ENCODE measurements at regions not wholly inside any gene's neighbourhood (a gene's known extent, or its start where the extent isn't known, plus 50 kb on each side); places are given as distances from the start of the nearest gene placed in this dataset.

DNA sequence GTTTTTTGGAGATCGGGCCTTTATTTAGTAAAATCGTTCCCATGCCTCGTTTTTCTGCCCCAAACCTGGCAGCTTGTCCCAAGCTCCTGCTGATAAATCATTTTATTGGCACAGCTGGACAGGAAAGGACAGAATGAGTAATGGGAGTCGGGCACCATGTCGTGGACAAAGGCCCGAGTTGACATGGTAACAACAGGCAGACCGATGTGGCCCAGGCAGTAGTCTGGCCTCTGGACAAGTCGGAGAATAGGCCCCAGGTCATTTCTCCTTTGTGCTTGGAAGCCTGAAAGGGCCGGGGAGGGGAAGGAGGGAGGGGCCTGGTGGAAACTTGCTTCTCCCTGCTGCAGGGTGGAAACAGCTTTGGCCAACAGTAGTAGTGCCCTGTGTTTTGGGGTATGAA, 234.9 kb downstream of the SUDS3 start:
- DNase-seq, result no peak

DNA sequence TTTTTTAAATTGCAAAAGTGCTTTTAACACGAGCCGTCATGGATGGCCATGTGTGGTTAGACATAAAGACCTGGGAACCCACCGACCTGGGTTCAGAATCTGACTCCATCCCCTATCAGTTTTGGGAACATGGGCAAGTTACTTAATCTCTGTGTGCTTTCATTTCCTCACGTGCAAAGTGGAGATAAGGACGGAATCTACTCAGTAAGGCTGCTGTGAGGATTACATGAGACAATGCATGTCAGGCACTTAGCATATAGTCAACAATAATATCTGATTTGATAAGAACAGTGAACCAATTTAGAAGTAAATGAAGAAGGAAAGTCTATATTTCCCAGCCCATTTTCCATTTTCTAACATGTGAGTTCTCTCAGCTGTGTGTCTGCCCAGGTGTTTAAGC, 235.4 kb downstream of the SUDS3 start:
- DNase-seq, result no peak

DNA sequence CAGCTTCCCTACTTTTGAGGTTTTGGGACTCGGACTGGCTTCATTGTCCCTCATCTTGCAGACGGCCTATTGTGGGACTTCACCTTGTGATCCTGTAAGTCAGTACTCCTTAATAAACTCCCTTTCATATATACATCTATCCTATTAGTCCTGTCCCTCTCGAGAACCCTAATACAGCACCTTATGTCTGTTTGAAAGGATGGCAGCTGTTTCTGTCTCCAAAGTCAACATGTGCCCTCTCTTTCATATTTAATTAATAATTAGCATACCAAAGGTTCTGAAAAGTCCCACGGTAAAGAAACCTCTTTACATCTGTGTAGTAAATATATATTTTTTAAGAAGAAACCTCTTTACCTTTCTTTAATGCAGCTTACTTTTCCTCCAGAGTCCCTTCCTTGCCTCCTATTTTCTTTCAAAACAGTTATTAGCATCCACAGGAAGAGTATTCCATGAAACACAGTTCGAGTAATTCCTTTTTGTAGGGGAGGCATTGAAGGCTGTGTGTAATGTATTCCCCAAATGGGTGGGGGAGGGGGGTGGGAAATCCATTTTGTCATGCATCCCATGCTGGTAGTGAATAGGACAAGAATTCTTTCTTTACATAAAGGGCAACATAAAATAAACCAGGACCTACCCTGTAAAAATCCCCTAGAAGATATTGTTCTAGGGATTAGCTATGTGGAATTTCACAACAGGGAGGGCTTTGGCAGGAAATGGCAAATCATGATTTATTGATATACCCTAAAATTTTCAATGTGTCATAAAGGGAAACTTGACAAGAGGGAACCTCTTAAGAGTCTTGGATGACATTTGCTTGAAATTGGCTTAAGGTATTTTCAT, 241.5 kb downstream of the SUDS3 start:
- DNase-seq, result no peak

DNA sequence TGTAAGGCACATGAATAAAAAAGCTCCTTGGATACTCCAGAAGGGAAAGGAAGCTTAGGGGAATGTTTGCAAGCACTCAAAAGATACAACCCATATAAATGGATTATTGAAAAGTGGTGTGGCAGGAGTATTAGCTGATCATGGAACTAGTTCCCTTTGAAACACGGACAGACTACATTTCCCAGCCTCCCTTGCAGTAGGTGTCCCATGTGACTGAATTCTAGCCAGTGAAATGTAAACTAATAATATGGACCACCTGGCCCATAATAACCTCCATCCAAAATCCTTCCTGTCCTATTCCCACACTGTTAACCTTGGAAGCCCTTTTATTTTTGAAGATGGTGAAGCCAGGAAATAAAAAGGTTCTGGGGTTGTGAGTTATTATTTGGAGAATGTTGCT, 242.3 kb downstream of the SUDS3 start:
- no peak for DNase-seq

DNA sequence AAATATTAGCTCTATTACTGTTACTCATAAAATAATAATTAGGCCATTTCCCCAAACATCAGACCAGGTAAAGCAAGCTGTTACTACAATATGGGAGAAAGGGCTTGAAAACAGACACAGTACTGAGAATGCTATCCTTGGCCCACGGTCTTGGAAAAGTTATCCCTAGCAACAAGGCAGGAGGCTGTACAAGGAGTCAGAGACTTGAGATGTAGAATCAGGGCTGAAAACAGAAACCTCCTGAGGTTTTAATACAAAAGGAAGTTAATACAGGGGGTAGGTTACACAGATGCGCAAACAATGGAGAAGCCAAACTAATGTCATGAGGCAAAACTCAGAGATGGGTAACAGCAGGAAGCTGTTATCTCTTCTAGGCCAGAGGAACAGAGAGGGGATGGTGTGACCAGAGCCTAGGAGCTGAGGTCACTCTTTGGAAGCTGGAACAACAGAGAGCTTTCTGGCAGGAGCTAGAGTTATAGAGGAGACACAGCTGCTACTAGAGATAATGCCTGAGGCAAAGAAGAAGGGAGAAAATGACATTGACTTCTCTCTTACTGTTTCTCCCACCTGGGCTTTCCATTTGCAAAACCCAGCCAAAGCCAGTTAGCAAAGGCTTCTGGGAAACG, 248.8 kb downstream of the SUDS3 start:
- DNase-seq, result no peak

DNA sequence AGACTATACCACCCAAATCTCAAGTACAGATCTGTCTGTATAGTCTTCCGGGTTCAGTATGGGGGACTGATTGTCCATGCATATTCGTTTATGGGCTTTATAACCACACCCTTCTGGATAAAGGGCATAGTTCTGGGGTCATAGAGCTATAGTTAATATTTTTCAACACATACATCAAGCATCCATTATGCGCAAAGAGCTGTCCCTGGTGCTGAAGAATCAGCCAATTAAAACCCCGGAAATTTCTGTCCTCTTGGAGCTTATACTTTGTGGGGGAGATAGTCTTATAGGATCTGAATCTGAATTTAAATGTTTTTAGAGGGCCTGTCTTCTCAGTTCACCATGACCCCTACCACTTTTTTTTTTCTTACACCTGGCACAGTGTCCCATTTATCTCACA, 256.7 kb downstream of the SUDS3 start:
- no peak for DNase-seq

DNA sequence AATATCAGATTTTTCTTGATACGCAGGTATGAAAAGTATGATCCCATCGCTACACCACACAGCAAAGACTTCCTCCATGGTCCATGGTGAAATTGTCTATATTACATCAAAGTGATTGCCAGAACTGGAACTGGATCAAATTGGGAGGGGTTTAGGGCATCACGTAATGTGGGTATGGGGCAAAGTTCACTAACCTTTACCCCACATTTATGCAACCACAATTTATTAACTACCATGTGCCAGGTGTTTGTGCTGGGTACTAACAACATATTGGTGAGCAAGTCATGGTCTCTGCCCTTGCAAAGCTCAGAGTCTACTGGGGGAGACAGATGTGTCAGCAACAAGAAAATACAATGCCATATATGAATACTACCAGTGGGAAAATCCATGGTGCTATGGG, 258.9 kb downstream of the SUDS3 start:
- no peak for DNase-seq

DNA sequence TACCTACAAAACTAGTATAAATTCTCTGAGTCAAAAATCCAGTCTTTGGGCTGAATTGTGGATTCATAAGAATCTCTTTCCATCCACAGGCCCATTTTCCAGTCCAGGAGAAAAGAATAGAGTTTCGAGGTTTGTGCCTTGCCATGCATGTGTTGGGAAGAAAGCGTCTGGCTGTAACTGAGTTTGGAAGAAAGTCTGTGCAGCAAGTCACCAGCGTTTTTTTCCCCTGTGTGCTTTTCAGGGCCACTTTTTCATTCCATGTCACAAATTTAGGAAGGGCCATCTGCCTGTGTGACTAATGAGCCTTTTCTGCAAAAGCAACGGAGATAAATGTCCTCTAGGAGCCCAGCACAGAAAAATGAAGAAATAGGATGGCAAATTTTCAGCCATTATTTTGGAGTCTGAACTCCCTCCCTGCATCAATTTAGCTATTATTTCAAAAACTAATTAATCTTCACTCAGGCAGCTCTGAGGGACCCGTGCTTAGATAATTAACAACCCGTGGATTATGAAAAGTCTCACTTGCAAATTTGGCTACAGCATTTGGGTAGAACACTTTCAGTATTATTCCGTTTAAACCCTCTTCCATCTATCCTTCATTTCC, 261.5 kb downstream of the SUDS3 start:
- DNase-seq, result no peak

DNA sequence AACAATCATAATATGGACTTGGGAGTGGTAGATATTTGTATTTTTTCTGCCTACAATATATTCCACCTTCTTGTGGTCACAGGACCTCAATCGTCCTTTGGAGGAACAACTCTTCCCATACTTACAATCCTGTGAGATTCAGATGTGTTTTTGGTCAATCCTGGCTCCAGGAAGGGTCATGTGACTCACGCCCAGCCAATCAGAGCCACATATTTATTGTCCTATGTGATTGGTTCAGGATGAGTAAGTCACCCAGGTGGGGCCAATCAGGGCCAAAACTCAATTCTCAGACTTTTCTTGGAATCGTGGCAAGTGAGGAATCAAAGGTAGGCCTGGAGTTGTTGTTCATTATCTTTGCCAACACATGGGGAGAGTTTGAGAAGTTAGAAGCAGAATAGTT, 264.9 kb downstream of the SUDS3 start:
- no peak for DNase-seq

DNA sequence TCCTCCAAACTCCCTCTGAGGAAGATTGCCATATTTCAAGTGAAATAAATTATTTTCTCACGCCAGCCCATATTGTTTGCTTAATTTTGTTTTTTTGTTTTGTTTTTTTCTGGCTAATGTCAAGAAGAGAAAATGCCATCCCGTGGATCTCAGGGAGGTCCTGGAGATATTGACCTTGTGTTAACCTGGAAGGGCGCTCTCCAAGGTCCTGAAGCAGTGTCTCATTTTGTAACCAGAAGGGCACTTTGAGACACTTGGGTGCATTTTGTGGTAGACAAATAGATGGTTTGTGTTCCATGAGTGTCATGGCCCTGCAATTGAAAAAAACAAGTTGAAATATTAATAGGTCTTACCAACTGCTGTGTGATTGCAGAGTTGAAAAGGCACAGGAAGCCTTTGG, 268.9 kb downstream of the SUDS3 start:
- DNase-seq, result no peak

DNA sequence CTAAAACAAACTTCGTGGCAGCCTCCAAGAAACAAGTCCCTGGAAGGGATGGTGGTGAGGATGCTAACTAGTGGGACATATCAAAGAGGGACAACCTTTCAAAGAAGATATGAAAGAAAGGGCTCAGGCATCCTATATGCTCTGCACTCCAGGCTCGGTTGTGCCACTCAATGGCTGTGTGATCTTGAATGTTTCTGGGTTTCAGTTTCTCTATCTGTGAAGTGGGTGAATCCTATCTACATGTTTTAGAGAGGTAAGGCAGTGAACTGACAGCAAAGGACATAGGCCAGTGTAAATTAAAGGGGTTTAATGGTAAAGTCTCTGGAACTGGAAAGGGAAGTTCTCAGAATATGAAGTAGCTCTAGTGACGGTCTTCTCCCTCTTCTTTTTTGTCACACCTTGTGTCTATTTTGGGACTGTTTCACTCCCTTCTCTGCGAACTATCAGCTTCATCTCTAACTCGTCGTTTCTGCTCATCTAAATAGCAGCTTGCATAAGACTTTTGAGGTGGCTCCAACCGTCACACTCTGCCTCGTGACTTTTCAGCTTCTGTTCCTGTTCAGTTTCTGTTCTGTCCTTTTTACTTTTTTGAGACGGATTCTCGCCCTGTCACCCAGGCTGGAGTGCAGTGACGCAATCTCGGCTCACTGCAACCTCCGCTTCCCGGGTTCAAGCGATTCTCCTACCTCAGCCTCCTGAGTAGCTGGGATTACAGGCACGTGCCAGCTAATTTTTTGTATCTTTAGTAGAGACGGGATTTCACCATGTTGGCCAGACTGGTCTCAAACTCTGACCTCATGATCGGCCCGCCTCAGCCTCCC, 273.6 kb downstream of the SUDS3 start:
- DNase-seq, result no peak

DNA sequence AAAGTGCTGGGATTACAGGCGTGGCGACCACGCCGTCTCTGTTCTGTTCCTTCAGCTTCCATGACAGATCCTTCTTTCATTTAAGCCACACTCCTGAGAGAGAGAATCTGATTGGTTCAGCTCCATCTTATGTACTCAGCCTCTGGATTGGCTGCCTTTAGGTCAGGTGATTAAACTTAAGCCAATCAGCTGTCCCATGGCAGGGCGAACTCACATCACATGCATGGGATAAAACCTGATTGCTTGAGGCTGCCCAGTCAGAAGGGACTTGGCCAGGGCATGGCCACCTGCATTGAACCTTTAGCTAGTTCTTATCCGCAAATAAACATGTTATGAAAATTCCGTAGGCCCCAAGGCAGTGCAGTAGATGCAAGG, 274.2 kb downstream of the SUDS3 start:
- DNase-seq, result no peak

DNA sequence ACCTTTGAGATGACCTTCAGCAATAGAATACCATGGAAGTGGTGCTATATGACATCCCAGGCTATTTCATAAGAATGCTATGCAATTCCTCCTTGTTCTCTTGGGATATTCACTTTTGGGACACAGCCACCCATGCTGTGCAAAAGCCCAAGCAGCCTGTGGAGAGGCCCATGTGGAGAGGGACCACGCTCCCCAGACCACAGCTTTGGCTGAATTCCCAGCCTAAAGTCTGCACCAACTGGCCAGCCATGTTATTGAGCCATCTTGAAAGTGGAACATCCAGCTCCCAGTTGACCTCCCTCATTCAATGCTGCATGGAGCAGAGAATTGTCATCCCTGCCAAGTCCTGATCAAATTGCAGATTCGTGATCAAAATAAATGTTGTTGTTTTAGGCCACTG, 275.1 kb downstream of the SUDS3 start:
- DNase-seq, result no peak

DNA sequence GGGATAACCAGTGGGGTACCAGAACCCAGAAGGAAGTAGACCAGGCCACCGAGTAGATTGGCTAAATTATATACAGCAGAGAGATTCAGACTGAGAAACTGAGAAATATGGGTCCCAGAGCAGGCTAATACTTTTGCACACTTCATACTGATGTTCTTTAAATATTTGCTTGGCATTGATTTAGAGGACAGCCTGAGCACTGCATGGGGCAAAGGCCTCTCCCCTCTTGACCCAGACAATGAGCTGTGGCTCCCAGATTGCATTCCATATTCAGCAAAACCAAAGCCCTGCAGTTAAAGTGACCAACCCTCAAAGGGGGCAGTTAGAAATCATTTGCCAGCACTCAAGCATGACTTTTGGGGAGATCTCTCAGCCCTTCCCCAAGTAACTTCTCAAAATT, 279.2 kb downstream of the SUDS3 start:
- DNase-seq, result no peak

DNA sequence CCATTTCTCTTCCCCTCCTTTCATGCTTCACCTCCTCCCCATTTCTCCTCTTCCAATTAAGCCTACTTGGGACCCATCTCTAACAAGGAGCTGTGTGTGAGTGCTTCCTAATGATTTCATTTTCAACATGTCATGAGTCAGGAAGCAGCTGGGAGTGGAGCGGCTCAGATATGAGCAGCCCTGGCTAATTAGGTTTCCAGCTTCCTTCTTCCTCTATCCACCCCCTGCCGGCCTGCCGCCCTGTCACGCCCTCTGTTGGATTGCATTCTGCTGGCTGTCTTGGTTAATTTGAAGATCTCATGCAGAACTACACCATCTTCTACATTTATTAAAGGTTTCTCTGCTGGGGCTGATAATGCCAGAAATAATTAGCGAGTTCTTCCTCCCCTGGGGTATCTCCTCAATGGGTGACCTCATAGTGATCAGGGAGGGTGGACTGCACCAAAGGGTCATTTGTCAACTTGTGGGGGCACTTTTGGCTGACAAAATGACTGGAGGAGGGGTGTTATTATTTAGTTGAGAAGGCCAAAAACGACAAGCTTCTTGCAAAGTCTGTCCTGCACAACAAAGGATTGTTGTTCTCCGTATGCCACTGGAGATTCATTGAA, 300.9 kb upstream of the SRRM4 start:
- DNase-seq, result no peak

DNA sequence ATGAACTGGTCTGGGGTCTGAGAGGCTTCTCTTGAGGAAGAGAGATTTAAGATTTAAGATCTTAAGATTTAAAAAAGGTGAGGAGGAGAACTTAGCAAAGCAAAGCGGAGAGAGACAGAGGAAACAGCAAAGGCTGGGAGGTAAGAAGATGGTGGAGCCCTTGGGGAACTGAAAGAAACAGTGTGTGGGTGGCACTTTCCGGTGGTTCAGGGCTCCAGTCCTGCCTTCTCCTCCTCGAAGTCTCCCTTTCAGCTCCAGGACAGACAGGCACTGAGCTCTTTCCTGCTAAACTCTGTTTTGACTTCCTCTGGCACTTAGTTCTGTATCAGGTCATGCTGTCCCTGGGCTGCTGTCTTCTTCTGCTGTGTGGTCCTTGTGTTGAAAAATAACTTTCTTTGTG, 298.7 kb upstream of the SRRM4 start:
- no peak for DNase-seq

DNA sequence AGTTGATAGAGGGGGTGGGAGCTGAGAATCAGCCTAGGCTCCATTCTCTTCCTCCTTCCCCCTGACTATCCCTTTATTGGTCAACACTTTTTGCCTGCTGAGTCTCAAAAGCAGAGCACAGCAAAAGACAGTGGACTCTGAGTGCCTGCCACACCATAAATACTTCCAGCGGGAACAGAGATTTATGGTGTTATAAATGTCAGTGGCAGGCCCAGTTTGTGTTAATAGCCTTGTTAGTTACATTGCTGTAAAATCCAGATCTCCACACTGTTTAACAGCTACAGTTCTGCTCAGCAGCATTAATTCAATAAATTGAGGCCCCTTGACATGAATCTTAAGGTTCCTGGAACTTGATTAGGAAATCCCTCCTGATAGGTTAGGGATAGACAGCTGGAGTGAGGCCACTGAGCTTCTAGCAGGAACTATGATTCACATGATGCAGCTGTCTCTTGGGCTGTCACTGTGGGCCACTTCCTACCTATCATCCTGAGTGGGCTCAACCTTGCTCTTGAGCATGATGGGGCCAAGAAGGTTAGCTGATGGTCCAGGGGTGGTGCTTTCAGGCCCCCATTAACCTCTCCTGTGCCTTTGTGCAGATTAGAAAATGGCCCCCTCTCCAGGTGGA, 295.2 kb upstream of the SRRM4 start:
- DNase-seq, result no peak

DNA sequence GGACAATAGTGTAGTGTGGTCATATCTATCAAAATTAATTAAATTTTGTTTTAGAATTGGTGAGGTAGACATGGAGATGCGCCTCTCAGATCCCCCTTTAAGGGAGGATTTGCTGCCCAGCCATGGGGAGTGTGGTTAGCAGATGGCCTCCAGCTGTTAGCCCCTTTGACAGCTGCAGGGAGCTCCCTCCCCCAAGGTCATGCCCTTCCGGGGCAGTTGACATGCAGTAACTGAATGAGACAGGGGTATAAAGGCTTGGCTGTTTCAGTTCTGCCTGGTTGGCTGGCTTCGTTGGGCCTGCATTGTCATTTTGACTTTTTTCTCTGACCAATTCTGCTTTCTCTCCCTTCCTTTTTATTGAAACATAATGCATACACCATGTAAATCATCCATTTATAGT, 291.5 kb upstream of the SRRM4 start:
- no peak for DNase-seq

DNA sequence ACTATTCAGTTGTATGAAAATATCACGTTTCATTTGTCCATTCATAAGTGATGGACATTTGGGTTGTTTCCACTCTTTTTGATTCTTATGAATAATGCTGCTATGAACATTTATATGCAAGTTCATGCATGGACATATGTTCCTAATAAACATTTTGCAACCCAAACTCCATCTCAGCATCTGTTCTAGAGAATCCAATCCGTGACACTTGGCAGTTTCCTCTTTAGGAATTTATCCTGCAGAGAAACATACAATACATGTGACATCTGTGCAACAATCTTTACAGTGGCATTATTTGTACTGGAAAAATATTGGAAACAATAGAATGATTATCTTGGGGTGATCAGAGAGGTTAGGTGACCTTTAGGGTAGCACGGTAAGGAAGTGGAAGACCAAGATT, 290.8 kb upstream of the SRRM4 start:
- DNase-seq, result no peak

DNA sequence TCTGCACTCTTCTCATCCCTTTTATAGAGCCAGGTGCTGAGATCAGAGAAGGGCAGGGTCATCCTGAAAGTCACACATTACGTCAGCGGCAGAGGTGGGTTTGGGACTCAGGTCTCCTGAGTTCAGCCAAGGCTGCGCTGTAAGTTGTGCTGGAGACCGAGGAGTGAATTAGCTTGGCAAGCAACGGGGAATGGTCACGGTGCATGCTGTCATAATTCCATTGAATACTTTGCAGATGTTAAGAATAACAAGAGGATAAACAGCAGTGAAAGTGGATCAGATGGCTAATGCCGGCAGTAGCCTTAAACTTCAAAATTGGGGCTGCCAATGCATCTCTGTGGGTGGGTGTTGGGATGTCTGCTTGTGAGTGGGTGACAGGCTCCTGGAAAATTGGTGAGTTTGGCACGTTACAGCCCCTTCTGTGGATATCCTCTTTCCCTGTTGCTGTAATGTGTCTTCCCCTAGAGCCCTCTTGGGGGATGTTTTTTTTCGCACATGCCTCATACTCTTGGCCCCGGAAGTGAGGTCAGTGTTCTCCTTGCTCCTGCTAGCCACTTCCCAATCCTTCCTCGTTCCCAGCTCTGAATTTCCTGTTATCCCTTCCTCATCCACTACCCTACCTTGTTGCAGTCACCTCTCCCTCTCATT, 287.1 kb upstream of the SRRM4 start:
- DNase-seq, result no peak

DNA sequence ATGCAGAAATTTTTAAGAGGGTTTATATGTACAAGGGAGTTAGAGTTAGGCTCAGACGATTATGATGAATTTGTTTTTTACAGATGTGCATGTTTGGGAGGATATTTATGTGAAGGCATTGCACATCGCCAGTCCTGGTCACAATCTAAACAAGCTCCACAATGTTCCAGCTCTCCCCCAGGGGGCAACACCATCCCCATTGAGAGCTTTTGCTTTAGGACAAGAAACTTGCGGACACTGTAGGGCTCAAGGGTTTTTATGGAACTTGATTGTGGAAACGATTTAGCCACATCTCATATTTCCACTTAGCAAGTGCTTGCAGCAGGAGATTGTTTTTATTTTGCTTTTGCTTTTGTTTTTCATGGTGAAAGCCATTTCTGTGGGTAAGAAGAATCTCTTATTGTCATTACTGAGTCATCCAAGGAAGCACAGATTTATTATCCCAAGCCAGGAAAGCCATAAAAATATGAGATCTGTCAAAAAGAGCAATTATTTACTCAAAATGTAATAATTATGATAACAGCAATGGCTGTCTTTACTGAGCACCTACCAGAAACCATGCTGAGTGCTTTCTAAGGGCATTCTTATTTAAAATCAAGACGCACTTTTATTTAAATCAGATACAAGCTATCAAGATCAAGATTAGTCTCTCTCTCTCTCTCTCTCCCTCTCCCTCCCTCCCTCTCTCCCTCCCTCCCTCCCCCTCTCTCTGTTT, 276.7 kb upstream of the SRRM4 start:
- DNase-seq, result peak; percentile 51

Data from DMS79 treated with DMSO at 0.1 percent for 48 hours (cell line).